DND-41 (cell line): ENCODE measurements at regions not wholly inside any gene's neighbourhood (a gene's known extent, or its start where the extent isn't known, plus 50 kb on each side); places are given as distances from the start of the nearest gene placed in this dataset.

ENCODE experiments used
- ATAC-seq: fragments of 200-7000 bp; cut with Tn5 transposase; 3 replicates; pipeline ENCODE4 v1.9.1; 2021; ENCODE audit warnings: low read depth; ENCODE audit not compliant: insufficient read depth
- DNase-seq: peaks from one replicate; pipeline ENCODE4 v3.0.0-alpha.2; 2020
- H2AFZ ChIP-seq: 2 replicates; pipeline ENCODE4 v1.6.0; 2012; ENCODE audit warnings: low read depth, low read length
- H3K27ac ChIP-seq: 2 replicates; pipeline ENCODE4 v1.5.1; 2012; ENCODE audit warnings: low read length, inconsistent platforms
- H3K27me3 ChIP-seq: fragments of 200-600 bp; sonication (generic); 2 replicates; pipeline ENCODE4 v1.6.0; 2012; ENCODE audit warnings: low read length, mild to moderate bottlenecking, inconsistent platforms; ENCODE audit not compliant: insufficient read depth, poor library complexity
- H3K36me3 ChIP-seq: 2 replicates; pipeline ENCODE4 v1.5.1; 2012; ENCODE audit warnings: low read length, inconsistent platforms; ENCODE audit not compliant: insufficient read depth
- H3K4me1 ChIP-seq: 2 replicates; pipeline ENCODE4 v1.5.1; 2012; ENCODE audit warnings: mild to moderate bottlenecking, low read length; ENCODE audit not compliant: insufficient read depth
- H3K4me2 ChIP-seq: 2 replicates; pipeline ENCODE4 v1.6.0; 2012; ENCODE audit warnings: mild to moderate bottlenecking, moderate library complexity, low read length, inconsistent platforms; ENCODE audit not compliant: insufficient read depth
- H3K4me3 ChIP-seq, 2 experiments: fragments of 200-600 bp in 1 of 2; shearing (Covaris generic) in 1 of 2; 2 replicates each; pipeline ENCODE4 v1.5.1; 2012 to 2016; ENCODE audit warnings: inconsistent platforms in 2 of 2, low read length in 2 of 2, mild to moderate bottlenecking in 2 of 2, low read depth in 1 of 2, moderate library complexity in 1 of 2
- H3K79me2 ChIP-seq: 2 replicates; pipeline ENCODE4 v1.6.0; 2012; ENCODE audit warnings: low read length, inconsistent platforms; ENCODE audit not compliant: insufficient read depth
- H3K9ac ChIP-seq: 2 replicates; pipeline ENCODE4 v1.6.0; 2012; ENCODE audit warnings: low read depth, mild to moderate bottlenecking, inconsistent platforms, low read length, moderate library complexity
- H3K9me3 ChIP-seq: 2 replicates; pipeline ENCODE4 v1.5.1; 2012; ENCODE audit warnings: low read length, moderate library complexity, mild to moderate bottlenecking, inconsistent platforms; ENCODE audit not compliant: insufficient read depth, severe bottlenecking
- H4K20me1 ChIP-seq: 2 replicates; pipeline ENCODE4 v1.6.0; 2012; ENCODE audit warnings: low read length; ENCODE audit not compliant: insufficient read depth
- EZH2 ChIP-seq: IDR thresholded peaks from 3 replicates; pipeline ENCODE4 v1.6.1; 2012; ENCODE audit warnings: borderline replicate concordance, low read depth, mild to moderate bottlenecking, moderate library complexity, low read length, inconsistent platforms; ENCODE audit not compliant: severe bottlenecking
- TF ChIP-seq, protein P1 (sequence below): IDR thresholded peaks from 2 replicates; pipeline ENCODE4 v1.5.1; 2012; ENCODE audit warnings: borderline replicate concordance, low read length, moderate library complexity, mild to moderate bottlenecking; ENCODE audit not compliant: poor library complexity, severe bottlenecking; ENCODE audit errors: extremely low read depth

DNA sequence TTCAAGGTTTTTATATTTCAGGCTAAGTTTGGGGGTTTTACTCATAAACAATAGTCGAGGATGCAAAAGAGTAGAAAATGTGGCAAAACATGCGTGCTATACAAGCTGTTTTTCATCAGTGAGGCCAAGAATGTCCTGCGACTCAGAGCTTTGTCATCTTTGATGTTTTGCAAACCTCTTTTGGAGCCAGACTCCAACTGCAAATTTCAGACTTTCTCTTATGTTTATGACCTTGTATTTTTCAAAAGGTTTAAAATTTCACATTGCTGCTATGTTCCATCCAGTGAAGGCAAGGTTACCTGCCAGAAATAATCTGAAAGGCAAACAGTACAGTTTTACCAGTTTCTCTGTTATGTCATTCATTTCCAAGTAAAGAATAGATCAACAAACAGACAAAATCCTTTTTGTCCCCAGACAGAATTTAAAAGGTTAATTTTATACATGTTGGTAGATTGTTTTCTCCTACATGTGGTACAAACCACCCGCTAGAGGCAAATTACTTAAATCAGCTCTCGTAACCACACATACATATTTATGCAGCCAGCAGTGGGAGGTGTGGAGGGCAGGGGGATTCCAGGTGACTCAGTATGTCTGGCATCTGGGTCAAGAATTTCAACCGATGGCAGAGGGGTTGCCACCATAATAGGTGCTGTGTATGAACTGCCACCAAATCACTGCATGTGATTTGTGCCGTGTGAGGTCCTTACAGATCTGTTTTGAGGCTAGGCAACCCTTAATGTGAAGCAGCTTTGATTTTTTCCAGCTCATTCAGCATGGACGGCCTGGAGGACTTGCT is 119.8 kb upstream of the CPM start:
- DNase-seq (no peak), ATAC-seq (no peak)
- no peak overlapping the region for H2AFZ ChIP-seq
- TF ChIP-seq EZH2 = no peak
- TF ChIP-seq, protein P1, sequence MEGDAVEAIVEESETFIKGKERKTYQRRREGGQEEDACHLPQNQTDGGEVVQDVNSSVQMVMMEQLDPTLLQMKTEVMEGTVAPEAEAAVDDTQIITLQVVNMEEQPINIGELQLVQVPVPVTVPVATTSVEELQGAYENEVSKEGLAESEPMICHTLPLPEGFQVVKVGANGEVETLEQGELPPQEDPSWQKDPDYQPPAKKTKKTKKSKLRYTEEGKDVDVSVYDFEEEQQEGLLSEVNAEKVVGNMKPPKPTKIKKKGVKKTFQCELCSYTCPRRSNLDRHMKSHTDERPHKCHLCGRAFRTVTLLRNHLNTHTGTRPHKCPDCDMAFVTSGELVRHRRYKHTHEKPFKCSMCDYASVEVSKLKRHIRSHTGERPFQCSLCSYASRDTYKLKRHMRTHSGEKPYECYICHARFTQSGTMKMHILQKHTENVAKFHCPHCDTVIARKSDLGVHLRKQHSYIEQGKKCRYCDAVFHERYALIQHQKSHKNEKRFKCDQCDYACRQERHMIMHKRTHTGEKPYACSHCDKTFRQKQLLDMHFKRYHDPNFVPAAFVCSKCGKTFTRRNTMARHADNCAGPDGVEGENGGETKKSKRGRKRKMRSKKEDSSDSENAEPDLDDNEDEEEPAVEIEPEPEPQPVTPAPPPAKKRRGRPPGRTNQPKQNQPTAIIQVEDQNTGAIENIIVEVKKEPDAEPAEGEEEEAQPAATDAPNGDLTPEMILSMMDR = no peak
- no peak overlapping the region for H3K27ac ChIP-seq
- H4K20me1 ChIP-seq = no peaks in the 10 kb centered on the region
- H3K9ac ChIP-seq = no peak overlapping the region
- H3K79me2 ChIP-seq = no peaks in the 10 kb centered on the region
- H3K4me3 ChIP-seq = no peak overlapping the region
- H3K9me3 ChIP-seq = no peaks in the 10 kb centered on the region
- no peaks in the 10 kb centered on the region for H3K36me3 ChIP-seq
- H3K4me1 ChIP-seq = no peaks in the 10 kb centered on the region
- no peak overlapping the region for H3K4me2 ChIP-seq
- H3K27me3 ChIP-seq = peaks cover 15% of the 10 kb centered on the region

DNA sequence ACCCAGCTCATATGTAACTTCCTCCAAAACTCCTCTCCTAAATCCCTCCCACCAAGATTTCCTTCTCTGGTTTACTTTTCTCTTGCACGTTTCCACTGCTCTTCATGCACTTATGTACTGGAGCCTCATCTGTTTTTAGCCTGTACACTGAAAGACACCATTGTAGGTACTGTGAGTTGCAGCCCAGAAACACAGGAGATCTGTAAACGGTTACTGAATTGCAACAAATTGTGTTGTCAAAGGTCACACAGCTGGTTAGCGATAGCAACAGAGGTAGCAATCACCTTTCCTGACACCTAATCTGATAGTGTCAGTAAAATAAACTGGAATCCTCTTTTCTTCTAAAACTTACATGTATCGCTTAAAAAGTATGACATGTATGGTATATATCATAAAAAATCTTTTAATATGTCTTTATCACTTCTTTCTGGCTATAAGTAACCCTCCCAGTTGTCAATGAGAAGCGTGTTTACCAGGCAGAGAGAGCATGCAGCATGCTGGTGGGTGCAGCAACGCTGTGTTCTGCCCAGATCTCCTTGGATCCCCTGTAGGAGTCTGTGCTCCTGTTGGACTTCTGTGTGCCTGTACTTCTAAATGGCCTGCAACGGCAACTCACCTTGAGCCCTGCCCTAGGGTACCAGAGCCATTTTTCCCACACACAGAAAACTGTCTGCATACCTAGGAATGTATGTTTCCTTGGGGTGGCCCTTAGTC is 121.5 kb upstream of the CPM start:
- H3K9ac ChIP-seq = no peak overlapping the region
- TF ChIP-seq, protein P1 = no peak
- no peak for TF ChIP-seq EZH2
- H3K27ac ChIP-seq = no peak overlapping the region
- no peaks in the 10 kb centered on the region for H4K20me1 ChIP-seq
- H2AFZ ChIP-seq = no peak overlapping the region
- no peak overlapping the region for H3K4me2 ChIP-seq
- no peak overlapping the region for H3K4me3 ChIP-seq
- peaks cover 15% of the 10 kb centered on the region for H3K27me3 ChIP-seq
- DNase-seq = no peak
- no peaks in the 10 kb centered on the region for H3K36me3 ChIP-seq
- no peaks in the 10 kb centered on the region for H3K4me1 ChIP-seq
- no peak for ATAC-seq
- H3K9me3 ChIP-seq = no peaks in the 10 kb centered on the region
- no peaks in the 10 kb centered on the region for H3K79me2 ChIP-seq

DNA sequence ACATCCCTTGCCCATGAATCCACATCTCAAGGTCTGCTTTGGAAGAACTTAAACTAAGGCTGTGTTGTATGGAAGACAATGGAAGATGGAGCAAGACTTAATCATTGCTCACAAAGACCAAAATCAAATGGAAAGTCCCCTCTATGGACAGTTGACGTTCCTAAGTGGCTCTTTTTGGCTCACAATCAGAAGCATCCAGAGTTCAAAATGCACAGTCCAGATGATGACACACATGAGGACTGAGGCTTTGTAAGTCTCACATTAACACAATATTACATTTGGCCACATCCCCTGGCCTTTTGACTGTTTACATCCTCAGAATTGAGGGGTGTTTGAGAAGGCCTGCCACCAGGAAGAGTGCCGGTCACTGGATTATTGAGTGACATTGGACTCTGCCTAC is 122.3 kb upstream of the CPM start:
- no peaks in the 10 kb centered on the region for H4K20me1 ChIP-seq
- H3K9me3 ChIP-seq = no peaks in the 10 kb centered on the region
- H3K27ac ChIP-seq = no peak overlapping the region
- peaks cover 15% of the 10 kb centered on the region for H3K27me3 ChIP-seq
- H3K9ac ChIP-seq = no peak overlapping the region
- no peak overlapping the region for H3K4me3 ChIP-seq
- H2AFZ ChIP-seq = no peak overlapping the region
- DNase-seq = no peak
- no peak overlapping the region for H3K4me2 ChIP-seq
- no peak for ATAC-seq
- H3K4me1 ChIP-seq = no peaks in the 10 kb centered on the region
- no peaks in the 10 kb centered on the region for H3K79me2 ChIP-seq
- TF ChIP-seq, protein P1 = no peak
- TF ChIP-seq EZH2 = no peak
- no peaks in the 10 kb centered on the region for H3K36me3 ChIP-seq
